Right atrium auricular region (tissue), 2 donors: ENCODE measurements at regions not wholly inside any gene's neighbourhood (a gene's known extent, or its start where the extent isn't known, plus 50 kb on each side); places are given as distances from the start of the nearest gene placed in this dataset.
"Not testable (repeated sequence)": the region's sequence is repeated elsewhere in the genome, so short reads cannot be mapped to it uniquely, and the experiment has no call there.

Experiments used
- DNase-seq: peaks from one replicate; pipeline ENCODE4 v3.0.0-alpha.2; 2019; ENCODE audit warnings: low spot score
- H3K27ac ChIP-seq, 2 donors: fragments of 200-600 bp; sonication (generic); 1 replicate in 1 of 2; 2 replicates in 1 of 2; pipeline ENCODE4 v1.5.1; 2016 to 2019
- H3K27me3 ChIP-seq, 2 donors: fragments of 200-600 bp; sonication (generic); one replicate each; pipeline versions ENCODE4 v1.5.1 to v1.6.0; 2017 to 2019
- H3K36me3 ChIP-seq: fragments of 200-600 bp; sonication (generic); one replicate; pipeline ENCODE4 v1.5.1; 2016
- H3K4me1 ChIP-seq, 2 donors: fragments of 200-600 bp; sonication (generic); one replicate each; pipeline versions ENCODE4 v1.5.1 to v1.6.0; 2017 to 2019
- H3K4me3 ChIP-seq, 2 donors: fragments of 200-600 bp; sonication (generic); 1 replicate in 1 of 2; 2 replicates in 1 of 2; pipeline ENCODE4 v1.5.1; 2017 to 2019; ENCODE audit warnings: mild to moderate bottlenecking in 1 of 2, moderate library complexity in 1 of 2
- H3K9me3 ChIP-seq, 2 donors: fragments of 200-600 bp; sonication (generic); one replicate each; pipeline ENCODE4 v1.5.1; 2019
- TF ChIP-seq, protein P1 (sequence below), 2 donors: fragments of 200-600 bp; sonication (generic); IDR thresholded peaks; one replicate each; pipeline ENCODE4 v1.5.1; 2019; ENCODE audit warnings: antibody characterized with exemption in 2 of 2

DNA sequence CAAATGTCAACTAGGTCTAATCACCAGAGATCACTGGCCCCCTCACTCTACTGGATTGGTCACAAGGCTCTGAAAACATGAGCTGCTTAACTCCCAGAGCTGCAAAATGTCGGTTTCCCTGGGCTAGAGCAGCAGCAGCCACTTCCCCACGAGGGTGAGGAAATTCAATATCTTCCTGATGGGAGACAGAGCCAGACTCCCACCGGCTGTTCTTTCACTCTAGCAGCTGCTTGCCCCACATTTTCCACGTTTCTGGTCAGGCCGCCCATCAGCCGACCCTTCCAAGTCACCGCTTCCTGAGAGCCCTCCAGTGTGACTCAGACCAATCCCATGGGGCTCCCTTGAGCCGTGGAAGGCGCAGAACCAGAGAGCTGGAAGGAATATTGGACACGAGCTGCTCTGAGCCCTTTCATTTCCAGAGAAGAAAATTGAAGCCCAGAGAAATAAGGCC, 227.0 kb downstream of the ADAMTS15 start:
- Histone ChIP-seq H3K9me3 (peaks cover 0 to 19% of the 10 kb centered on the region in 2 donors), H3K36me3 (no peaks in the 10 kb centered on the region), H3K4me3 (no peak overlapping the region), H3K4me1 (peaks cover 0 to 52% of the 10 kb centered on the region in 2 donors), H3K27ac (peak overlapping the region; percentile 77 to 86), H3K27me3 (no peaks in the 10 kb centered on the region)
- DNase-seq: peak; percentile 93
- TF ChIP-seq, protein P1, sequence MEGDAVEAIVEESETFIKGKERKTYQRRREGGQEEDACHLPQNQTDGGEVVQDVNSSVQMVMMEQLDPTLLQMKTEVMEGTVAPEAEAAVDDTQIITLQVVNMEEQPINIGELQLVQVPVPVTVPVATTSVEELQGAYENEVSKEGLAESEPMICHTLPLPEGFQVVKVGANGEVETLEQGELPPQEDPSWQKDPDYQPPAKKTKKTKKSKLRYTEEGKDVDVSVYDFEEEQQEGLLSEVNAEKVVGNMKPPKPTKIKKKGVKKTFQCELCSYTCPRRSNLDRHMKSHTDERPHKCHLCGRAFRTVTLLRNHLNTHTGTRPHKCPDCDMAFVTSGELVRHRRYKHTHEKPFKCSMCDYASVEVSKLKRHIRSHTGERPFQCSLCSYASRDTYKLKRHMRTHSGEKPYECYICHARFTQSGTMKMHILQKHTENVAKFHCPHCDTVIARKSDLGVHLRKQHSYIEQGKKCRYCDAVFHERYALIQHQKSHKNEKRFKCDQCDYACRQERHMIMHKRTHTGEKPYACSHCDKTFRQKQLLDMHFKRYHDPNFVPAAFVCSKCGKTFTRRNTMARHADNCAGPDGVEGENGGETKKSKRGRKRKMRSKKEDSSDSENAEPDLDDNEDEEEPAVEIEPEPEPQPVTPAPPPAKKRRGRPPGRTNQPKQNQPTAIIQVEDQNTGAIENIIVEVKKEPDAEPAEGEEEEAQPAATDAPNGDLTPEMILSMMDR (IDR thresholded peaks at IDR 0.05): no peak

DNA sequence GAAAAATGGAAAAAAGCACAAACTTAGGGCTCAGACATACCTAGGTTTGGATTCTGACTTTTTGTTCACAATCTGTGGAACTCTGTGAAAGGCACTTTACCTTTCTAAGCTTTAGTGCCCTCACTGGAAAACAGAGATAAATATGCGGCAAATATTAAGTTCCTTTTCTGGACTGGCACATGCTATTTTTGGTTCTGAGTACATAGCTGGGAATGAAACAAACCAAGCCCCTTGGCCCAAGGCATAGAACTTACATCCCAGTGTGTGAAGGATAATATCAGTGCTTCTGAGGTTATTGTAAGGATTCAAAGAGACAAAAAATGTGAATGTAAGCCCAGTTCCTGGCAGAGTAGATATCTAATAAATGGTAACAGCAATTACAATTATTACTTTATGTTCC, 227.5 kb downstream of the ADAMTS15 start:
- Histone ChIP-seq H3K4me1 (peaks cover 0 to 52% of the 10 kb centered on the region in 2 donors), H3K27ac (peak overlapping the region; percentile 77 to 86), H3K36me3 (no peaks in the 10 kb centered on the region), H3K9me3 (peaks cover 0 to 24% of the 10 kb centered on the region in 2 donors), H3K4me3 (no peak overlapping the region), H3K27me3 (no peaks in the 10 kb centered on the region)
- TF ChIP-seq, protein P1 (IDR thresholded peaks at IDR 0.05): no peak
- no peak for DNase-seq

DNA sequence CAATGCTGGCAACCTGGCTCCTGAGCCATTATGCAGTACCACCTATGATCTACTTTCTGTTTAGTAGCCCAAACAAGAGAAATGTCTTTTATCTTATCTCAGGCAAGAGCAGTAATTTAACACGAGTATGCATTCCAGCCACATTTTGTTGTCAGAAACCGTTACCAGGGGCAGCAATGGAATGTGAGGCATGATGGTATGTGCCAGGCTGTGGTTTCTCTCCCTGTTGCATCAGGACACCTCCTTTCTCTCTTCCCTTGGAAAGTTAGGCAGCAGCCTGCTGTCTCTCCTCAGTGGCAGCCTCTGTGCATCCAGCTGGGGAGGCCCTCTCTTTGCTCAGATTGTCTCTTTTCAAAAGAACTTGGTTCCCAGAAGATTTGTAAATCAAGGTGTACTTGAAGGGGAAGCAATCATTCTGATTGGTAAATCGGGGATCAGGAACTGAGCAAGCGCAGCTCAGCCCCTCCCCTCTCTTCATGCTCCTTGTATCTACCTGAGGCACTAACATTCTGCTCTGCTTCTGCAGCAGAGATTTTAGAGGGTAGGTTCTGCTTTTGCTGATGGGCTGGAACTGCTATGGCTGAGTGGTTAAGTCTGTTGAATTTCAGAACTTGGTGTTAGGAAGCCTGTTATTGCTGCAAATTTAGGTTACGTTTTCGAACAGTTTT, 229.2 kb downstream of the ADAMTS15 start:
- TF ChIP-seq, protein P1 (IDR thresholded peaks at IDR 0.05): no peak
- Histone ChIP-seq H3K4me3 (no peak overlapping the region), H3K27me3 (no peaks in the 10 kb centered on the region), H3K9me3 (peaks cover 0 to 34% of the 10 kb centered on the region in 2 donors), H3K27ac (peak overlapping the region; percentile 77 to 86), H3K4me1 (peaks cover 0 to 43% of the 10 kb centered on the region in 2 donors), H3K36me3 (no peaks in the 10 kb centered on the region)
- no peak for DNase-seq

DNA sequence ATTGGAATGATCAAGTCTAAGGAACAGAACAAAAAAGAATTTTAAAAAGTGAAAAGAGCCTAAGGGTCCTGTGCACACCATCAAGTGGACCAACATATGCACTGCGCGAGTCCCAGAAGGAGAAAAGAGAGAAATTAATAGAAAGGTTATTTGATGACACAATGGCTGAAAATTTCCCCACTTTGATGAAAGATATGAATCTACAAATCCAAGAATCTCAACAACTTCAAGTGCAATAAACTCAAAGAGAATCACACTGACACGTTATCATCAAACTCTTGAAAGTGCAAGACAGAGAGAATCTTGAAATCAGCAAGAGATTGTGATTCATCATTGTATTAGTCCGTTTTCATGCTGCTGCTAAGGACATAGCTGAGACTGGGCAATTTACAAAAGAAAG, 230.8 kb downstream of the ADAMTS15 start:
- no peak overlapping the region for H3K27ac ChIP-seq
- peaks cover 0 to 33% of the 10 kb centered on the region in 2 donors for H3K4me1 ChIP-seq
- TF ChIP-seq, protein P1 (IDR thresholded peaks at IDR 0.05): no peak
- H3K36me3 ChIP-seq: no peaks in the 10 kb centered on the region
- H3K4me3 ChIP-seq: no peak overlapping the region
- no peak for DNase-seq
- no peaks in the 10 kb centered on the region for H3K27me3 ChIP-seq
- H3K9me3 ChIP-seq: peaks cover 0 to 34% of the 10 kb centered on the region in 2 donors

DNA sequence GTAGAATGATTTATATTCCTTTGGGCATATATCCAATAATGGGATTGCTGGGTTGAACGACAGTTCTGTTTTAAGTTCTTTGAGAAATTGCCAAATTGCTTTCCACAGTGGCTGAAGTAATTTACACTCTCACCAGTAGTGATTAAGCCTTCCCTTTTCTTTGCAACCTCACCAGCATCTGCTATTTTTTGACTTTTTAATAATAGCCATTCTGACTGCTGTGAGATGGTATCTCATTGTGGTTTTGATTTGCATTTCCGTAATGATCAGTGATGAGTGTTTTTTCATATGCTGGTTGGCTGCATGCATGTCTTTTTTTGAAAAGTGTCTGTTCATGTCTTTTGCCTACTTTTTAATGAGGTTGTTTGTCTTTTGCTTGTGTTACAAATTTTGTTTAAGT, 233.8 kb downstream of the SNX19 start:
- H3K27ac ChIP-seq, H3K4me3 ChIP-seq, H3K36me3 ChIP-seq, H3K27me3 ChIP-seq, H3K4me1 ChIP-seq, DNase-seq: not testable (repeated sequence)
- H3K9me3 ChIP-seq: peaks cover 0 to 34% of the 10 kb centered on the region in 2 donors

DNA sequence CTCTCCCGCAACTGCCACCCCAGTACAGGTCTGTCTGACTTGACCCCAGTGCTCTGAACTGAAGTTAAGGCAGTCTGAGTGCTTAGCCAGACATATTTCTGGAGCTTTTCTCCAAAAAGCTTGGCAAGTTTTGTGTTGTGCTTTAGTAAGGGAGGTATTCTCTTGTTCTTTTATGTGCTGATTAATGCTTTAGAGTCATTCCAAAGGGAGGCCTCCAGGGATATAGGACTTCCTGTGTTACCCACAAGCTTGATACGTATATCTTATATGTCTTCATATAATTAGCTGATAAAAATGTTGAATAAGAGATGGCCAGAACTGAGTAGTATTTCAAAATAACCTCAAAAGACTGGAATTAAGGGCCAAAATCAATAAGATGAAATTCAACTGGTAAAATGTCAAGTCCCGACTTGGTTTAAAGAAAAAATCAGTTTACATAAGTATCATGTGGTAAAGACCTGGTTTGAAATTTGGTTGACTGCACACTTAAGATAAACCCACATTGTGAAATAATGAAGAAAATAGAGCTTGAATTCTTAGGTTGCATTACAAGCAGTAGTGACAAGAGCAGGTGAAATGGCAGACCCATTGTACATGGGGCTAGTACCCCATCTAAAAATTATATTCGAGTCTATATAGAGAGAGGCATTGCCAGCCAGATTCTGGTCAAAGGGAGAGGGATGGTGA, 226.9 kb downstream of the SNX19 start:
- TF ChIP-seq, protein P1 (IDR thresholded peaks at IDR 0.05): no peak
- H3K4me1 ChIP-seq: no peaks in the 10 kb centered on the region
- no peak overlapping the region for H3K27ac ChIP-seq
- DNase-seq: no peak
- no peaks in the 10 kb centered on the region for H3K9me3 ChIP-seq
- no peak overlapping the region for H3K4me3 ChIP-seq
- H3K27me3 ChIP-seq: no peaks in the 10 kb centered on the region
- no peaks in the 10 kb centered on the region for H3K36me3 ChIP-seq
